ENCODE measurements at regions not wholly inside any gene's neighbourhood (a gene's known extent, or its start where the extent isn't known, plus 50 kb on each side); places are given as distances from the start of the nearest gene placed in this dataset.

GRCh38 chr2:51258301-51258700, 226.4 kb upstream of the NRXN1 start:
- DNase-seq (ENCODE audit: insufficient read length, low spot score) (no peak), FAIRE-seq (no peak)

DNA sequence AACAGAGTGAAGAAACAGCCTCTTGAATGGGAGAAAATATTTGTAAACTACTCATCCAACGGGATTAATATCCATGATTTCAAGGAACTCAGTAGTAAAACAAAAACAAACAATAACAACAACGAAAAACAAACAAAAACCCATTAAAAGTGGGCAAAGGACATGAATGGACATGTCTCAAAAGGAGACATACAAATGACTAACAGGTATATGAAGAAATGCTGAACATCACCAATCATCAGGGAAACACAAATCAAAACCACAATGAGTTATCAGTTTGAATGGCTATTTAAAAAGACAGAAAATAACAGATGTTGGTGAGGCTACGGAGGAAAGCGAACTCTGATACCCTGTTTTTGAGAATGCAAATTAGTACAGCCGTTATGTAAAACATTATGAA, 224.8 kb upstream of the NRXN1 start:
- no peak for FAIRE-seq
- no peak for DNase-seq (ENCODE audit: insufficient read length, low spot score)

GRCh38 chr2:51251356-51251755, 219.4 kb upstream of the NRXN1 start:
- FAIRE-seq, result no peak
- no peak for DNase-seq (ENCODE audit: insufficient read length, low spot score)

GRCh38 chr2:51247252-51247805, 215.4 kb upstream of the NRXN1 start:
- DNase-seq (ENCODE audit: insufficient read length, low spot score), result no peak
- FAIRE-seq, result no peak

GRCh38 chr2:51243892-51244535, 212.1 kb upstream of the NRXN1 start:
- FAIRE-seq, result no peak

DNA sequence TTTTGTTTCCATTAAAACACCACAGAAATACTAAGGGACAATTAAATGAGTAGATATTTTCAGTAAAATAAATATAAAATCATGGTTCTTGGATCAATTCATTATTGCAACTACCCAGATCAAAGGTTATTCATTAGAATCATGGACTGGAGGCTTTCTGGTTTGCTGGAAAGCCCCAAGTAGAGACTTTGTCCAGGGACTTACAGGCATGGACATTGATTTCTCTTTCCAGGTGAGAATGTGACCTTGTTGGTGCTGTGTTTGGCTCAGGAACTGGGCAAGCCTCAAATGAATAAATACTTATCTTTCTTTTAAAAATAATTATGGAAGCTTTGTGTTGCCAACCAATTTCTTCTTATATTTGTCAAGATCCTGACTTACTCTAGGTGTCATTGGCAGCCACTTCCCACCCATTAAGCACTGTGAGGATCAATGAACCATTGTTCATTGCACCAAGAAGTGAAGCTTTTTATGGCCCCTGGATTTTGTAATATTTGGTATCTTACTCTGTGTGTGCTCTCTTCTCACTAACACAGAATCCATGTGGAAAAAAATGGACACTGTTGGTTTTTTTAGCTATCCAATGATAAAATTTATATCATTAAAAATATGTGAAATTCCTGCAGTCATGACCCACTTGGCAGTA, 205.8 kb upstream of the NRXN1 start:
- no peak for FAIRE-seq
- DNase-seq (ENCODE audit: insufficient read length, low spot score), result no peak

More at GRCh38 chr2:51243892-51244535, 212.1 kb upstream of the NRXN1 start:
- DNase-seq (ENCODE audit: insufficient read length, low spot score), result no peak

DNA sequence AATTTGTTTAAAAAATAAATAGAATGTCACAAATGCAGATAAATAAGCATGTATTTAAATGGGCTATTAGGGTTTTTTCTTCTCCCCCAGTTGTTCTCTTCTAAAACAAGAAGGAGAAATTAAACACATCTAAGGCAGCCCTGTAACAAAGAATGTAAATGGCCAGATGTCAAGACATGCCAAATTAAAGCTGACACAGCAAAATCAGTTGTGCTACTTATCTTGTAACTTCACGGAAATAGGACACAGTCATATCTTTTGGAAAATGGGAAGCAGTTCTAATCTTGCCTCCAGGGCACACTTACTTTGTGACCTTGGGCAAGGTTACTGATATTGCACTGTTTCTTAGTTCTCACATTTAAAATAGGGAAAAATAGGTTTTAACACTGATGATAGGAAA, 200.1 kb upstream of the NRXN1 start:
- FAIRE-seq (no peak), DNase-seq (ENCODE audit: insufficient read length, low spot score) (no peak)

DNA sequence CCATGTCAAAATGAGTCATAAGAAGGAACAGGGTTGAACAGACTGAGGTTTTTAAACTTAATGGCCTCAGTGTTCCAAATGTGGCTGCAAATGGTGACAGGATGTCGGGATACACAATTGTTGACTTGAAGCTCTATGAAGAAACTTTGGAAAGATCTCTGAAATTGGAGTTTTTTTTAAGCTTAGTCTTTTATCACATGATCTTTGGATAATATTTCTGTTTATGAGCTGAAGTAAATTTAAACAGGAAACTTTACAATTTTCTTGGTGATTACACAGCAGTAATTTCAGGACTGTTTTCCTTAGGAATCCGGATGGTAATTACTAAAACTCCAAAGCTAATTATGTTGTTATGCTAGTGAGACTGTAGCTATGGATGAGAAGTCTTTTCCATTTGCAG, 199.1 kb upstream of the NRXN1 start:
- no peak for DNase-seq (ENCODE audit: insufficient read length, low spot score)
- FAIRE-seq, result no peak

- DNase-seq (ENCODE audit: insufficient read length, low spot score), result no peak
- FAIRE-seq, result no peak
Measured at GRCh38 chr2:51225377-51225776, 193.4 kb upstream of the NRXN1 start.

GRCh38 chr2:51224790-51225189, 192.9 kb upstream of the NRXN1 start:
- DNase-seq (ENCODE audit: insufficient read length, low spot score) (no peak), FAIRE-seq (no peak)

GRCh38 chr2:51222106-51222505, 190.2 kb upstream of the NRXN1 start:
- FAIRE-seq (no peak), DNase-seq (ENCODE audit: insufficient read length, low spot score) (no peak)

DNA sequence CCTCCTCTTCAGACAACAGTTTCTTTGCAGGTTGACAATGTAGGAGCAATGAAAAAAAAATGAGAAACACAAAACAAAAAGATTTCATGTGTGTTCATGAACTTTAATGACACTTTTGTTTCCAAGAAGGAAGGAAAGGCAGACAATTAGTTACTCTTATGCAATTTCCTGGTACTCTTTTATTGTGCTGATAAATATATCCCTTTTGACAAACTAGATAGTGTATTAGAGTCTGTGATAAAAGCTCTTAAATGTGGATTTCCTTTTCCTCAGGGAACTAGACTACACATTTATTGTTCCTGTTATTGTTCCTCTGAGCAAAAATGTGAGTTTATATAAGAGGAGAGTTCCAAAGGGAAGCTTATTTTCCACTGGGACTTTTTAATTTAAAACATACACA, 188.7 kb upstream of the NRXN1 start:
- no peak for FAIRE-seq

GRCh38 chr2:51220080-51220479, 188.1 kb upstream of the NRXN1 start:
- no peak for DNase-seq (ENCODE audit: insufficient read length, low spot score)
- no peak for FAIRE-seq

More for the DNA sequence above, 188.7 kb upstream of the NRXN1 start:
- DNase-seq (ENCODE audit: insufficient read length, low spot score), result no peak

DNA sequence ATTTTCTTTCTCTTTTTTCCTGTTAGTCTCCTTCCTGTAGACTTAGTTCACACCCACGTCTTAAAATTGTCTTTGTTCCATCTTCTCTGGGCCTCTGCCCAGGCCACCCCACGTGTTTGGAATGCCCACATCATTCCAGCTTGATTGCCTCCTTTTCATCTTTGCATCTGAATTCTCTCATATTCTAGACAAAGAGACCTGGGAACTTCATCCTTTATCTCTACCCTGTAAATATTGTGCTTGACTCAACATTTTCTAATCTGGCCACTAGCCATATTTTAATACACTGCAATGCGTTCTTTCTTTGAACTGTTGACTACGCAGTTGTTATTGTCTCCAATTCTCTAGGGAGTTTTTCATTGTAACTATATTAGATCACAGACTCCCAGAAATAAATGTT, 187.5 kb upstream of the NRXN1 start:
- no peak for DNase-seq (ENCODE audit: insufficient read length, low spot score)
- FAIRE-seq, result no peak

DNA sequence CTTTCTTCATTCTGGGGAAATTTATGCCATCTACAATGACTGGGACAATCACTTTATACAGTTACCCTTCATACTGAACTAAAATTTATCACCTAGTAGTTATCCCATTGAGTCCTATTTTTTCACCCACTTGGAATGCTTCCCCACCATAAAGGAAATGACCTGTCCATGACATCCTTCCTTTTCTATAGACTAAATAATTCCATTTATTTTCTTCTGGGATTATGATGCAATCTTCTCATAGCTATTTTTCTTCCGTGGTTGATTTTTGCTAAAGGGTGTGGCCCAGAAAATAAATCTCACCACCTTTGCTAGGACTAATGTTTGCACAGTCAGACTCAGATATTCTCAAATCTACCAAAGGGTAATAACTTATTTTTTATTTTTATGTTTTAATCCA, 186.1 kb upstream of the NRXN1 start:
- no peak for DNase-seq (ENCODE audit: insufficient read length, low spot score)
- no peak for FAIRE-seq

DNA sequence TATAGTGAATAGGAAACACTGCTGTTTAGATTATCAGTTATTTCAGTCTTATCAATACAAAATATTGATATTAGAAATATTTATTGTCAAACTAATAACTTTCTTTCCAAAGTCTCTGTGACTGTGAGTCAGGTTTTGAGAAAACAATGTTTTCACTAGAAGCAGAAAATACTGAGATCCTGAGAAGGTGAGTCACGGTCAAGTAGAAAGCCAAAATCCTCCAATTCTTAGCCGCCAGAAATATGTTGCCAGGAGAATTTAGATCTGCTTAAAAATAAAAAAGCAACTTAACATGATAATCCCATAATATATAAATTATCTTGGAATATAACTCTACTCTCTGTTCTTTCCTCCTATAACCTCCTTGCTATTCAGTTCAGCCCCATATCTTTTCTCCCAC, 181.9 kb upstream of the NRXN1 start:
- DNase-seq (ENCODE audit: insufficient read length, low spot score), result no peak
- no peak for FAIRE-seq

DNA sequence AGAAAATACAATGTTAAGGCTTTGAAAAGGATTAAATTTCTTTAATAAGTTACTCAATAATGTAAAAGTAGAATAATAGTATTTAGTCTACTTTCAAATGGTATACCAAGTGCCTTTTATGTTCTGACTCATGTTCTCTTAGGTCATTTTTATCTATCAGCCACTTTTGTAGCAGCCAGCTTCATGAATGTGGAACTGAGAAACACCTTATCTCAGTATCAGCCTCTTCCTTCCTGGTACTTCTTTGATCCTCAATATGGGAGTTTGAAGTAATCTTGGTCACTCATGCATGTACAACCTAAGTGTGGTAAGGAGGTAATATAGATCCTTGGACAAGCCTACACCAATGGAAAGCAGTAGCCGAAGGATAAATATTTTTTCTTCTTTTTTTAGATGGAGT, 180.4 kb upstream of the NRXN1 start:
- no peak for FAIRE-seq
- no peak for DNase-seq (ENCODE audit: insufficient read length, low spot score)

- DNase-seq (ENCODE audit: insufficient read length, low spot score), result no peak
- no peak for FAIRE-seq
Measured at GRCh38 chr2:51208521-51208920, 176.6 kb upstream of the NRXN1 start.

GRCh38 chr2:51201295-51201694, 169.4 kb upstream of the NRXN1 start:
- FAIRE-seq, result no peak

GRCh38 chr2:51194656-51195055, 162.7 kb upstream of the NRXN1 start:
- no peak for FAIRE-seq
- DNase-seq (ENCODE audit: insufficient read length, low spot score), result no peak

More at GRCh38 chr2:51201295-51201694, 169.4 kb upstream of the NRXN1 start:
- no peak for DNase-seq (ENCODE audit: insufficient read length, low spot score)

DNA sequence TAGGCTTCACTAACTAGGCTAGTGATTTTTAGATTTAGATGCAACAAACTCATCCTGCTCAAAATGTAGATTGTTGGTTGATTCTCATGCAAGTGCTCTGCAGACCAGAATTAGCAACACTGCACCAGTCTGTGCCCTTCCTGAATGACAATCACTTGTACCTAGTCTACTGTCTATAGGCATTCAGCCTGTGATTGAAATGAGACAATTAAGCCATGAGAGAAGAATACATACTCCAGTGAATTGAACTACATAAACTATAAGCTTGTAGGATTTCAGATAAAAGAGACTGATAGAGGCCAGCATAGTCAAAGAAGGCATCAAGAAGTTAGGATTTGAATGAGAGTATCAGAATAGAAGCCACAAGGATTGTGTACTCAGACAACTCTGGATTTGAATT, 138.3 kb upstream of the NRXN1 start:
- no peak for FAIRE-seq

DNA sequence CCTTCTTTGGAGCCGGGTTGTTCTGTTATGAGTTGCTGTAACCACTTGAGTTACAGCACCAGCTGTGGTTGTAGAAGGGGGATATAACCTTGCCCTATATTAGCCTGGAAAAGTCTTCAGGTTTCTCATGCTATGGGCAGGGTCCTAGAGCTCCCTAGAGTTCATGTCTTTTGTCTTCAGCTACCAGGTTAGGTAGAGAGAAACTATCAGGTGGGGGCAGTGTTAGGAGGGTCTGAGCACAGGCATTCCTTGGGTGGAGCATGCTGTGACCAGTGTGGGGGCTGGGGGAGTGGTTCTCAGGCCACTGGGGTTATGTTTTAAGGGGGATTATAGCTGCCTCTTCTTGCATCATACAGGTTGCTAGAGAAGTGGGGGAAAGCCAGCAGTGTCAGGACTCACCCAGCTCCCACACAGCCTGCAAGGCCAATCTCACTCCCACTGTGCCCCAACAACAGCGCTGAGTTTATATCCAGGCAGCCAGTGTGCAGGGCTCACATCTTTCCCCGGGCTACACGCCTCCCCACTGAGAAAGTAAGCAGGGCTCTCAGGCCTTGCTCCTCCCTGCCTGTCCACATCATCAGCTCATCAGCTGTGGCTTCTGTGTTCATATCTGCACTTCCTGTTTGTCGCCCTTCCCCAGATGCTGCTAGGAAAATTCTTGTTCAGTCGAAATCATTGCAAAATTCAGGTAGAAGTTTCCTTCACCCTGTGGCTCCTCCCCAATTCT, 133.8 kb upstream of the NRXN1 start:
- no peak for DNase-seq (ENCODE audit: insufficient read length, low spot score)
- FAIRE-seq, result no peak

More for the DNA sequence above, 138.3 kb upstream of the NRXN1 start:
- no peak for DNase-seq (ENCODE audit: insufficient read length, low spot score)

All from GM19239 (cell line).